Ishikawa (cell line): ENCODE measurements at regions not wholly inside any gene's neighbourhood (a gene's known extent, or its start where the extent isn't known, plus 50 kb on each side); places are given as distances from the start of the nearest gene placed in this dataset.

Experiments used
- CEBPB ChIP-seq: IDR thresholded peaks from 2 replicates; pipeline ENCODE4 v1.6.1; 2012
- CREB1 ChIP-seq: IDR thresholded peaks from 2 replicates; pipeline ENCODE4 v1.6.1; 2012; ENCODE audit warnings: low read depth
- EGR1 ChIP-seq: IDR thresholded peaks from 2 replicates; pipeline ENCODE4 v1.6.1; 2012
- EP300 ChIP-seq: IDR thresholded peaks from 2 replicates; pipeline ENCODE4 v1.6.1; 2012; ENCODE audit warnings: borderline replicate concordance
- FOXM1 ChIP-seq: IDR thresholded peaks from 2 replicates; pipeline ENCODE4 v1.6.1; 2012; ENCODE audit warnings: low read depth, borderline replicate concordance
- MAX ChIP-seq: IDR thresholded peaks from 2 replicates; pipeline ENCODE4 v1.6.1; 2012
- NFIC ChIP-seq: IDR thresholded peaks from 2 replicates; pipeline ENCODE4 v1.6.1; 2012
- RAD21 ChIP-seq: IDR thresholded peaks from 2 replicates; pipeline ENCODE4 v1.6.1; 2012; ENCODE audit warnings: low read depth
- TAF1 ChIP-seq: IDR thresholded peaks from 2 replicates; pipeline ENCODE4 v1.6.1; 2012; ENCODE audit warnings: low read depth, mild to moderate bottlenecking
- TCF12 ChIP-seq: IDR thresholded peaks from 2 replicates; pipeline ENCODE4 v1.6.1; 2012; ENCODE audit warnings: low read depth
- TEAD4 ChIP-seq: IDR thresholded peaks from 2 replicates; pipeline ENCODE4 v1.6.1; 2012
- USF1 ChIP-seq: IDR thresholded peaks from 2 replicates; pipeline ENCODE4 v1.6.1; 2012
- YY1 ChIP-seq: IDR thresholded peaks from 2 replicates; pipeline ENCODE4 v1.6.1; 2012; ENCODE audit warnings: low read depth
- ZBTB7A ChIP-seq: IDR thresholded peaks from 2 replicates; pipeline ENCODE4 v1.6.1; 2012; ENCODE audit warnings: low read depth
- TF ChIP-seq, protein P1 (sequence below): IDR thresholded peaks from 2 replicates; pipeline ENCODE4 v1.6.1; 2012; ENCODE audit warnings: low read depth, mild to moderate bottlenecking

DNA sequence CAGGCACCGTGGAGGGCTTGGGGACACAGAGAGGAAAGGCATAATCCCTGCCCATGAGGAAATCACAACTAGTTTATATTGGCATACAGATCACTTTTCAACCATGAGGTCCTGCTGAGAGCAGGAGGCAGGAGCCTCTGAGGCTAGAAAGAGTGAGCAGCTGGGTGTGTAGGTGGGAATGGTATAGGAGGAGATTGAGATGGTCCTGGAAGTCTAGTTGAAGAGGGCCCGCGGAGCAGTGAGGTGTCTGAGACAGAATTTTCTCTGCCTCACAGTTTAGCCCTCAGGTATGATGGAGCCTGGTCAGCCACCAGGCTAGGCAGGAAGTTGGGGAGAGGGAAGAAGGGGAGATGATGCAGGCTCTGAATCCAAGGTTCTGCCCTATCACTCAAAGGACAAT lies 54.7 kb upstream of the JDP2 start:
- TF ChIP-seq FOXM1 (no peak), USF1 (no peak), CREB1 (no peak), YY1 (no peak), TAF1 (no peak), EGR1 (no peak), EP300 (no peak), NFIC (no peak), ZBTB7A (no peak), TEAD4 (no peak), MAX (no peak), CEBPB (no peak), RAD21 (no peak), TCF12 (no peak)
- TF ChIP-seq, protein P1, sequence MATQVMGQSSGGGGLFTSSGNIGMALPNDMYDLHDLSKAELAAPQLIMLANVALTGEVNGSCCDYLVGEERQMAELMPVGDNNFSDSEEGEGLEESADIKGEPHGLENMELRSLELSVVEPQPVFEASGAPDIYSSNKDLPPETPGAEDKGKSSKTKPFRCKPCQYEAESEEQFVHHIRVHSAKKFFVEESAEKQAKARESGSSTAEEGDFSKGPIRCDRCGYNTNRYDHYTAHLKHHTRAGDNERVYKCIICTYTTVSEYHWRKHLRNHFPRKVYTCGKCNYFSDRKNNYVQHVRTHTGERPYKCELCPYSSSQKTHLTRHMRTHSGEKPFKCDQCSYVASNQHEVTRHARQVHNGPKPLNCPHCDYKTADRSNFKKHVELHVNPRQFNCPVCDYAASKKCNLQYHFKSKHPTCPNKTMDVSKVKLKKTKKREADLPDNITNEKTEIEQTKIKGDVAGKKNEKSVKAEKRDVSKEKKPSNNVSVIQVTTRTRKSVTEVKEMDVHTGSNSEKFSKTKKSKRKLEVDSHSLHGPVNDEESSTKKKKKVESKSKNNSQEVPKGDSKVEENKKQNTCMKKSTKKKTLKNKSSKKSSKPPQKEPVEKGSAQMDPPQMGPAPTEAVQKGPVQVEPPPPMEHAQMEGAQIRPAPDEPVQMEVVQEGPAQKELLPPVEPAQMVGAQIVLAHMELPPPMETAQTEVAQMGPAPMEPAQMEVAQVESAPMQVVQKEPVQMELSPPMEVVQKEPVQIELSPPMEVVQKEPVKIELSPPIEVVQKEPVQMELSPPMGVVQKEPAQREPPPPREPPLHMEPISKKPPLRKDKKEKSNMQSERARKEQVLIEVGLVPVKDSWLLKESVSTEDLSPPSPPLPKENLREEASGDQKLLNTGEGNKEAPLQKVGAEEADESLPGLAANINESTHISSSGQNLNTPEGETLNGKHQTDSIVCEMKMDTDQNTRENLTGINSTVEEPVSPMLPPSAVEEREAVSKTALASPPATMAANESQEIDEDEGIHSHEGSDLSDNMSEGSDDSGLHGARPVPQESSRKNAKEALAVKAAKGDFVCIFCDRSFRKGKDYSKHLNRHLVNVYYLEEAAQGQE, result no peak

DNA sequence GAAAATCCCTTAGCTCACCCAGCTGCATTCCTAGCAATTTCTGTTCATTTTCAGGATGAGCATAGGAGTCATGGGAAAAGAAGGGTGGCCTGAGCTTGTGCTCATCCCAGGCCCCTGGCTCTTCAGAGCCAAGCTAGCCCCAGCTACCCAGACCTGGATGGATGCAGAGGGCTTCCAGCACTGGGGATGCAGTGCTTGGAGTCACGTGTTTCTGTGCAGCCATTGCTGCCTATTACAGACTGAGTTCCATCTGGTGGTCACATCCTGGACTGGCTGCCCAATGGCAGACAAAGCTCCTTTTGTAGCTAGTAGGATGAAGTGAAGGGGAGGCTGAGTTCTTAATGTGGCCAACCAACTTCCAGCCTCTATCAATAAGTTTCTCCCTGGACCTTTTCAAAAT lies 54.2 kb upstream of the JDP2 start:
- no peak for TF ChIP-seq RAD21
- TF ChIP-seq, protein P1, result no peak
- TF ChIP-seq CEBPB, result no peak

GRCh38 chr14:75374911-75375310 lies 52.9 kb upstream of the JDP2 start:
- no peak for TF ChIP-seq TCF12
- no peak for TF ChIP-seq TAF1
- no peak for TF ChIP-seq RAD21
- TF ChIP-seq, protein P1, result no peak
- no peak for TF ChIP-seq YY1
- no peak for TF ChIP-seq CREB1
- no peak for TF ChIP-seq EGR1
- no peak for TF ChIP-seq NFIC
- no peak for TF ChIP-seq FOXM1
- no peak for TF ChIP-seq EP300
- TF ChIP-seq TEAD4, result no peak
- no peak for TF ChIP-seq USF1
- TF ChIP-seq ZBTB7A, result no peak
- no peak for TF ChIP-seq MAX
- no peak for TF ChIP-seq CEBPB

DNA sequence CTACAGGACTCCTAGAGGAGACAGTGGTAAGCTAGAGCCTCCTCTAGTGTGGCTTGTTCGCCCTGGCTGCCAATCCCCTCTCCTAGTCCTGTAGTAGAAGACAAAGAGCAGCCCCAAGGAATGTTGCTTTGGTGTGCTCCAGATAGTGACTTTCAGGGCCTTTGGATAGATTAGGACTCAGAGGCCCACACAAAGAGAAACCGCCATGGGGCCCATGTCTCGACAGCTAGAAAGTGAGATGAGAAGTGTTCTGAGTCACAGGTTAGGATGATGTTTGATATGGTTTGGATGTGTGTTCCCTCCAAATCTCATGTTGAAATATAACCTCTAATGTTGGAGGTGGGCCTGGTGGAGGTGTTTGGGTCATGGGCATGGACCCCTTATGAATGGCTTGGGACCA lies 51.8 kb upstream of the JDP2 start:
- TF ChIP-seq NFIC (no peak), ZBTB7A (no peak), TAF1 (no peak), FOXM1 (no peak), MAX (no peak), RAD21 (no peak), USF1 (no peak), TEAD4 (no peak), EGR1 (no peak), CREB1 (no peak), TCF12 (no peak), YY1 (no peak), EP300 (no peak), CEBPB (no peak)
- TF ChIP-seq, protein P1, result no peak
